Kidney capillary endothelial cell (primary cell): ENCODE measurements at regions not wholly inside any gene's neighbourhood (a gene's known extent, or its start where the extent isn't known, plus 50 kb on each side); places are given as distances from the start of the nearest gene placed in this dataset.
"Not testable (repeated sequence)": the region's sequence is repeated elsewhere in the genome, so short reads cannot be mapped to it uniquely, and the experiment has no call there.

ENCODE experiments used
- DNase-seq: peaks from one replicate; pipeline ENCODE4 v3.0.0-alpha.2; 2018; ENCODE audit warnings: low spot score

DNA sequence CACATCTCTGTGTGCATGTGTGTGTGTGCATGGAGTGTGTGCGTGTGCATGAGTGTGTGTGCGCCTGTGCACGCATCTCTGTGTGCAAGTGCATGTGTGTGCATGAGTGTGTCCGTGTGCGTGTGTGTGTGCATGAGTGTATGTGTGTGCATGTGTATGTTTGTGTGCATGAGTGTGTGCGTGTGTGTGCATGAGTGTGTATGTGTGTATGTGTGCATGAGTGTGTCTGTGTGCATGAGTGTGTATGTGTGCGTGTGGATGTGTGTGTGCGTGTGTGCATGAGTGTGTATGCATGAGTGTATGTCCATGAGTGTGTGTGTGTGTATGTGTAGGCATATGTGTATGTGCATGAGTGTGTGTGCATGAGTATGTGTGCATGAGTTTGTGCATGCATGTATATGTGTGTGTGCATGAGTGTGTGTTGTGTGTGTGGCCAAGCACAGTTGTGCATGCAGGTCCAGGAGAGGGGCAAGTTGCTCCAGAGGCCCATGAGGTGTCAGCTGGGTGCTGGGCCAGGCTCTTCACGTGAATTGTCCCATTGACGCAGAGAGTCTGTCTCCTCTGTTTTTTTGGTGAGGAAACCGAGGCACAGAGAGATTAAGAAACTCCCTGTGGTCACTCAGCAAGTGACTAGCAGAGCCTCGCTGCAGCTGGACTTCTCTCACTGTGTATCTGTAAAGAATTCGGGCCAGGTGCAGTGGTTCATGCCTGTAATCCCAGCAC, 75.5 kb downstream of the ASB1 start:
- DNase-seq = no peak

DNA sequence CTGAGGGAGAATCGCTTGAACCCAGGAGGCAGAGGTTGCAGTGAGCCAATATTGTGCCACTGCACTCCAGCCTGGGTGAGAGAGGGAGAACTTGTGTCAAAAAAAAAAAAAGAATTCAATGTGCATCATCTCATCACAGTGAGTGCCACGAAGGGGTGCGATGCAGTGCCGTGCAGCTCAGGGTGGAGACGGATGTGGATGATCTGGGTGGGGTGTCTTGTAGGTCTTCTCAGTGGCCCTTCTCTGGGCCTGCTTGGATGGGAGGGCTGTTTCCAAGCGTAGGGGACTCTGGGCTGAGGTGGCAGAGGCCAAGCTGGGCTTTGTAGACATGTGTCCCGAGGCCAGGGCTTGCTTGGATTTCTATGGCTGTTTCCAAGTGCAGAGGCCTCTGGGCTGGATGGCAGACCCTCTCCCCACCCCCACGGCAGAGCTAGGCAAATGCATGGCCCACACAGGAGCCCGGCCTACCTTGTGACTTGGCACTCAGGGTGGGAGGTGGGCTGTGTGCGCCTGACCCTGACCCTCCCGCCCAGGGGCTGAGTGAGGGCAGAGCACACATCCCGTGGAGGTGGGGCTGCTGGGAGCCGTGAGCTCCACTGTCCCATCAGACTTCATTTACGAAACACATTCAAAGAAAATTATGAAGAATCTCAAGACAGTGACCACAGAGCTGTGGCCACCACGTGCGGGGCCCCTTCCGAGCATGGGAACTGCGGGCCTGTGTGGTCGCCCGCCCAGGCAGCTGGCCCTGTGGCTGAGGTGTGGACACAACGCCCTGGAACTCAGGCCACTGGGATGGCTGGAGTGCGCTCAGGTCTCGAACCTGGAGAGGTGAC, 76.4 kb downstream of the ASB1 start:
- no peak for DNase-seq

DNA sequence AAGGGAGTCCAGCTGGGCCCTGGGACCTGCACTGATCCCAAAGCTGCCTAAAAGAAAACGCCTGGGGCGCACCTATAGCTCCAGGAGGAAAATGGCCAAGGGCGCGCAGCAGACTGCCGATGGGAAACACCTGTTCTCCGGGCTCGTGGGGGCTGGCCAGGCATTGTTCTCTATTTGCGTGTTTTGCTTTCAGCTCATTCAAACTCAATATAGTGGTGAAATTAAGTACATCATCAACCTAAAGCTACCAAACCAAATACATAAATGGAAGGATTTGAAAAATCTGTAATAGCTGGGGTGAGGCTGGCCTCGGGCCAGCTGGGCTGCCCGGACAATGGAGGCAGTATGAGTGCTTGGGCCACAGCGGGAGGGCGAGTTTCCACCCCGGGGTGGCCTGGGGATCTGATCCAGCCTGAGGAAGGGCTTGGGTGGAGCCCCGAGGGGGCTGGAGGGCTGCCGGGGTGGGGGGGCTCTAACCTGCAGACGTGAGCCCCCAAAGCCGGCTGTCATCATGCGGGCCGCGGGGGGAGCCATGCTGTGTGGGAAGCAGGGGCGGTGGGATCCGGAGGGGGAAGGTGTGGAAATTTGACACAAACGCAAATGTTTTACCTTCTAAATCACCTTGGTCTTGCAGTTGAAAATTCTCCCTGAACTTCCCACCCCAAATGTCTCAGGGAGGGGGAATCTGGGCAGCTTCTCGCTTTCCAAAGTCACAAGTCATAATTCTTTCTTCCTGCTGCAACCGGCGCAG, 77.6 kb downstream of the ASB1 start:
- DNase-seq = no peak

DNA sequence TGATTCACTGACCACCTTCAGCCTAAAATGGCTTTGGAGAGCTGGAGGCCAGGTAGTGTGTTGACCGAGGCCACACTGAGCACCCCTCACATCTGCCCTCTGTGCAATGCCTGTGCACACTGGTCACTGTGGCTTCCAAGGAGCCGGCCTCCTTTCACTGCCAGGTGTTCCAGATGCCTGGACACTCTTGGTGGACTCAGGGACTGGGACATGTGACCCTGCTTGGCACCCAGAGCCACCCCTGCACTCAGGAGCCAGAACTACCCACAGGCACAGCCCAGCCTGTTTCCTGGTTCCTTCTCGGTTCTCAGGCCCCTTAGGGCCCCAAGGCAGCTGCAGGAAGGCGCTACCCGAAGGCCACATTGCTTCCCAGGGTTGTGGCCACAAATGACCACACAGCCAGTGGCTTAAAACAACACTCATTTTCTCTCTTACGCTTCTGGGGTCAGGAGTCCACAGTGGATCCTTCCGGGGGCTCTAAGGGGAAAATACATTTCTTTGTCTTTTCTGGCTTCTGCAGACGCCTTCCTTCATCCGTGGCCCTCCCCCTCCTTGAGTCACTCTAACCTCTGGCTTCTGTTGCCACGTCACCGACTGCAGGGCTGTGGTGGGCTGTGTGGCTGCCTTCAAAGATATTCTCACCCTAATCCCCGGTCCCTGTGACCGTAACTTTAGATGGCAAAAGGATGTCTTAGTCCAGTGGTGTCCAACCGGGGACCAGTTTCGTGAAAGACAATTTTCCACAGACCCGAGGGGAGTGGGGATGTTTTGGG, 78.6 kb downstream of the ASB1 start:
- no peak for DNase-seq

GRCh38 chr2:238505892-238506280, 79.2 kb downstream of the ASB1 start:
- no peak for DNase-seq

- no peak for DNase-seq
These were observed 79.8 kb downstream of the ASB1 start for GRCh38 chr2:238506371-238507068.

- no peak for DNase-seq
These were observed 81.1 kb downstream of the ASB1 start for GRCh38 chr2:238507836-238508235.

GRCh38 chr2:238509151-238509835, 82.6 kb downstream of the ASB1 start:
- DNase-seq = no peak

DNA sequence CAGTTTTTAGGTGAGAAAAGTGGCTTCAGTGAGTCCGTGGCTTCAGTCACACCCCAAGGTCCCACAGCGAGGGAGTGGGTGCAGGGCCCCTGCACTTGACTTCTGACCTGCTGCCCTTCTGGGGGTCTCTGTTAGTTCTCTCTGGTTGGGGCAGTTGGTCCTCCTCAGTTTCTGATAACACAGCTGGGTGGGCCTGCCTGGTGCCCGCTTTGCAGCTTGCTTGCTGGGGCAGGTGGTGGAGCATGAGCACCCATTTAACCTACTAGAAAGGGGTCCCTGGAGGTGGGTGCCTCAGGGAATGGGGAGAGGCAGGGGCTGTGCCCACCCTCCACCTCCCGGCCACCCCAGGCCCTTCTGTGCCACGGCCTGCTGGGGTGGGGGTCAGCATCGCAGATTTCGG, 83.2 kb downstream of the ASB1 start:
- no peak for DNase-seq

GRCh38 chr2:238510911-238511613, 84.3 kb downstream of the ASB1 start:
- DNase-seq = no peak

- DNase-seq = no peak
These were observed 84.9 kb downstream of the ASB1 start for GRCh38 chr2:238511614-238511950.

GRCh38 chr2:238512247-238512867, 85.6 kb downstream of the ASB1 start:
- DNase-seq = no peak

DNA sequence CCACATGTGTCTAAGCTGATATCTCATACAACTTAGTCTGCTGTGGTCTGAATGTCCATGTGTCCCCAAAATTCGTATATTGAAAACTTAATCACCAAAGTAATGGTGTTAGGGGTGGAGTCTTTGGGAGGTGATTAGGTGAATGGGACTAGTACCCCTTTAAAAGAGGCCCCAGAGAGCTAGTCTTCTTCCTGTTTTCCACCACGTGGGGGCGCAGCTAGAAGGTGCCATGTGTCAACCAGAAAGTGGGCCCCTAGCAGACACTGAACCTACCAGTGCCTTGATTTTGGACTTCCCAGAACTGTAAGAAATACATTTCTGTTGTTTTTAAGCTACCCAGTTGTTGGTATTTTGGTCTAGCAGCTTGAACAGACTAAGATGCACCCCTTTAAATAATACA, 86.6 kb downstream of the ASB1 start:
- DNase-seq = peak; percentile 43

DNA sequence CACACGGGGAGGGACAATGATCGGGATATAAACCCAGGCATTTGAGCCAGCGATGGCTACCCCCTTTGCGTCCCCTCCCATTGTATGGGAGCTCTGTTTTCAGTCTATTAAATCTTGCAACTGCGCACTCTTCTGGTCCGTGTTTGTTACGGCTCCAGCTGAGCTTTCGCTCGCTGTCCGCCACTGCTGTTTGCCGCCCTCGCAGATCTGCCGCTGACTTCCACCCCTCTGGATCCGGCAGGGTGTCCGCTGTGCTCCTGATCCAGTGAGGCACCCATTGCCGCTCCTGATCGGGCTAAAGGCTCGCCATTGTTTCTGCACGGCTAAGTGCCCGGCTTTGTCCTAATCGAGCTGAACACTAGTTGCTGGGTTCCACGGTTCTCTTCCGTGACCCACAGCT, 87.3 kb downstream of the ASB1 start:
- DNase-seq = not testable (repeated sequence)

DNA sequence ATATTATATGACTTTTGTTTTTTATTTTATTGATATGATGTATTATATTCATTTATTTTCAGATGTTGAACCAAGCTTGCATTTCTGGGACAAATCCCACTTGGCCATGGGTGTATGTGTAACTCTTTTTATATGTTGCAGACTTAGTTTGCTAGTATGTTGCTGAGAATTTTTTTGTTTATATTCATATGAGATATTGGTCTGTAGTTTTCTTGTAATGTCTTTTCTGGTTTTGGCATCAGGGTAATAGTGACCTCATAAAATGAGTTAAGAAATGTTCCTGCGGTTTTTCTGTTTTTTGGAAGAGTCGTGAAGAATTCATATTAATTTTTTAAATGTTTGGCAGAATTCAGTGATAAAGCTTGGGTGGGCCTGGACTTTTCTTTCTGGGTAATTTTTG, 88.7 kb downstream of the ASB1 start:
- no peak for DNase-seq

DNA sequence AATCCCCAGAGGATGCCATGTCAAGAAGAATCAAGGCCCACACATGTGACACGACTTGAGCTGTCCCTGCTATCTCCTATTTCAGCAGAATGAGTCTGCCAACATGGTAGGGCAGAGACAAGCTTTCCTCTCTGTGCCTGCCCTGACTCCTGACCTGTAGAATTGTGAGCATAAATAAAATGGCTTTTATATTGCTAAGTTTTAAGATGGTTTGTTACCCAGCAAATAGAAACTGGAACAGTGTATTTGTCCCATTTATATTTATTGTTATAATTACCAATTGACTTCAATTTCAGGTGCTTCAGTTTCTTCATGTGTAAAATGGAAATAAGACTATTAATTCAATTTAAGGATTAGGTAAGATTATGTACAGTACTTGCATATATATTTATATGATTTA, 90.5 kb downstream of the ASB1 start:
- no peak for DNase-seq

DNA sequence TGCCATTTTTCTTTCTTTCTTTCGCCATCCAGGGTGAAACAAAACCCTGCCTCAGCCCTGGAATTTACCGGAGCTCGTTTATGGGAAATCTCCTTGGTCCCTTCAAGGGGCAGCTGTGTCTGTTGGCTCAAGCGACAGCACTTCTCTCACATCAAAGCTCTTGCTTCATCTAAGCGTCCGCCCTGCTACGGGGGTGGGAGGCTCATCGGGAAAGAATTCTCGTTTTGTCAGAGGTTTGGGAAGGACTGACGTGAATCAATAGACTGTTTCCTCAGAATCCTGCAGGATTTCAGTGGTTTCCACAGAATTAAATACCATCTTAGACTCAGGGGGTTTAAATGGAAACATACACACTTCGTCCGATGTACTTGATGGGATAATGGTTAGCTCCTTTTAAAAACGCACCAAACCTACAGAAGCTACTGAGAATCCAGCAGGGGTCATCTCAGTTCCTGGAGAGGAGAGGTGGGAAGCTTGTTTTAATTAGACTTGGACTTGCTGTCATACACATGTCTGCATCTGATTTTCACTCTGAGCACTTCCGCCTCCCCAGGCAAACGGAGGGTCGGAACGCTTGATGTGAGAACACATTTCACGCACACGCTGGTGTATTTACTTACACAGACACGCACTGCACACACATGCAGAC, 91.6 kb downstream of the ASB1 start:
- DNase-seq = no peak

DNA sequence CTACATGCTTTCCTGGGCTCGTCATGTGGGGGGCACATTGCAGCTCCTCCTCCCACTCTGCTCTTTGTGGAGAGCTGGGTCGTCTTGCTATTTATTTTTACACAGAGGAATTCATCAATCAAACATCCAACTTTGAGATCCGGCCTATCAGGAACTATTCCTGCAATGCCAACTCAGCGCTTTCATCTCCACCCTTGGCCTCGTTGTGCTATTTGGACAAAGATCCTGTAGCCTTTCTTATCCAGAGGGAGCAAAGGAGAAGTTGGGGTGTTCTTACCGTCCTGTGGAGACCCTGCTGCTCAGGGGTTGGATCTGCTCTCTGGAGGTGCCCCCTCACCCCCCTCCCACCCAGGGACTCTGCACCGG, 92.1 kb downstream of the ASB1 start:
- no peak for DNase-seq

- no peak for DNase-seq
These were observed 93.7 kb downstream of the ASB1 start for GRCh38 chr2:238520359-238520886.
